NCI-H128 (cell line): ENCODE measurements at regions not wholly inside any gene's neighbourhood (a gene's known extent, or its start where the extent isn't known, plus 50 kb on each side); places are given as distances from the start of the nearest gene placed in this dataset.
"Not testable (repeated sequence)": the region's sequence is repeated elsewhere in the genome, so short reads cannot be mapped to it uniquely, and the experiment has no call there.

Experiments
- DNase-seq: peaks from one replicate; lab custom pipeline; 2025; ENCODE audit not compliant: unreplicated experiment; lab: John Stamatoyannopoulos, UW

GRCh38 chr10:58068809-58069208 lies 198.9 kb downstream of the IPMK start:
- DNase-seq: no peak

- no peak for DNase-seq
Measured at GRCh38 chr10:58066979-58067378, 200.7 kb downstream of the IPMK start.

- DNase-seq: no peak
Measured at GRCh38 chr10:58066126-58066525, 201.6 kb downstream of the IPMK start.

- DNase-seq: no peak
Measured at GRCh38 chr10:58065529-58065815, 202.2 kb downstream of the IPMK start.

- DNase-seq: no peak
Measured at GRCh38 chr10:58064714-58065528, 202.8 kb downstream of the IPMK start.

GRCh38 chr10:58063861-58064480 lies 203.7 kb downstream of the IPMK start:
- no peak for DNase-seq

GRCh38 chr10:58058683-58059082 lies 209.0 kb downstream of the IPMK start:
- not testable (repeated sequence) for DNase-seq

- no peak for DNase-seq
Measured at GRCh38 chr10:58054881-58055280, 212.8 kb downstream of the IPMK start.

- no peak for DNase-seq
Measured at GRCh38 chr10:58052772-58053171, 214.9 kb downstream of the IPMK start.

- no peak for DNase-seq
Measured at GRCh38 chr10:58050575-58050974, 217.1 kb downstream of the IPMK start.

GRCh38 chr10:58048936-58049335 lies 218.8 kb downstream of the IPMK start:
- no peak for DNase-seq

- no peak for DNase-seq
Measured at GRCh38 chr10:58044072-58044471, 223.6 kb downstream of the IPMK start.

- DNase-seq: no peak
Measured at GRCh38 chr10:58041901-58042300, 225.8 kb downstream of the IPMK start.

- no peak for DNase-seq
Measured at GRCh38 chr10:58030208-58030607, 237.5 kb downstream of the IPMK start.

- no peak for DNase-seq
Measured at GRCh38 chr10:58028597-58029366, 238.9 kb downstream of the IPMK start.

- DNase-seq: no peak
Measured at GRCh38 chr10:58027426-58027825, 240.3 kb downstream of the IPMK start.

- no peak for DNase-seq
Measured at GRCh38 chr10:58026036-58026435, 241.7 kb downstream of the IPMK start.

GRCh38 chr10:58023341-58024073 lies 244.2 kb downstream of the IPMK start:
- DNase-seq: no peak

- DNase-seq: no peak
Measured at GRCh38 chr10:58019863-58020537, 247.7 kb downstream of the IPMK start.

- no peak for DNase-seq
Measured at GRCh38 chr10:58017719-58018367, 249.9 kb downstream of the IPMK start.
